Right lobe of liver (tissue), 6 donors: ENCODE measurements at regions not wholly inside any gene's neighbourhood (a gene's known extent, or its start where the extent isn't known, plus 50 kb on each side); places are given as distances from the start of the nearest gene placed in this dataset.

Experiments used
- ATAC-seq, 4 donors: fragments of 200-7000 bp; cut with Tn5 transposase; one replicate each; pipeline ENCODE4 v1.9.1; 2020; ENCODE audit warnings: mild to moderate bottlenecking in 4 of 4, moderate library complexity in 4 of 4
- DNase-seq, 3 donors: peaks; one replicate each; pipeline ENCODE4 v3.0.0-alpha.2; 2020
- H3K27ac ChIP-seq, 3 donors: fragments of 200-600 bp; one replicate each; pipeline ENCODE4 v1.8.0; 2022
- H3K27me3 ChIP-seq, 2 donors: fragments of 200-600 bp; one replicate each; pipeline ENCODE4 v1.8.0; 2022
- H3K36me3 ChIP-seq, 4 donors: fragments of 200-600 bp; sonication (generic) in 1 of 4; one replicate each; pipeline versions ENCODE4 v1.5.1 to v1.8.0; 2017 to 2022; ENCODE audit warnings: control low read depth in 1 of 4
- H3K4me1 ChIP-seq, 4 donors: fragments of 200-600 bp; sonication (generic) in 1 of 4; one replicate each; pipeline versions ENCODE4 v1.5.1 to v1.8.0; 2017 to 2022; ENCODE audit warnings: control low read depth in 1 of 4
- H3K4me3 ChIP-seq, 3 donors: fragments of 200-600 bp; one replicate each; pipeline ENCODE4 v1.8.0; 2022
- H3K9me3 ChIP-seq, 4 donors: fragments of 200-600 bp; sonication (generic) in 1 of 4; one replicate each; pipeline versions ENCODE4 v1.5.1 to v1.8.0; 2017 to 2022; ENCODE audit warnings: control low read depth in 1 of 4
- POLR2A ChIP-seq: fragments of 450-650 bp; IDR thresholded peaks from one replicate; pipeline ENCODE4 v1.6.1; 2017; ENCODE audit warnings: antibody characterized with exemption, mild to moderate bottlenecking
- WGBS: methylation state at CpG from one replicate; pipeline ENCODE4 v1.1.6; 2018; ENCODE audit warnings: low coverage, low lambda C conversion rate; ENCODE audit not compliant: insufficient coverage; ENCODE audit errors: missing lambda C conversion rate; 5-methylcytosine and 5-hydroxymethylcytosine counted together
- intact Hi-C, 2 donors: fragments of 100-400 bp; cut with DNase I; formaldehyde crosslinking; loops; one replicate each; pipeline versions ENCODE4 v1.11.2 to v1.14.1; 2022
- TF ChIP-seq, protein P1 (sequence below), 4 donors: fragments of 200-600 bp in 3 of 4; fragments of 450-650 bp in 1 of 4; IDR thresholded peaks; one replicate each; pipeline versions ENCODE4 v1.5.1 to v1.8.0; 2016 to 2022; ENCODE audit warnings: antibody characterized with exemption in 4 of 4, mild to moderate bottlenecking in 2 of 4
- donor health status: DM: no; HTN: yes; CAD: no.
- donor health status: DM: no; HTN: no; CAD: no.
- donor health status: DM: no; HTN: no; CAD: no.
- donor health status: DM: no; HTN: yes; CAD: no.
- donor health status: DM: no; HTN: yes; CAD: no.

DNA sequence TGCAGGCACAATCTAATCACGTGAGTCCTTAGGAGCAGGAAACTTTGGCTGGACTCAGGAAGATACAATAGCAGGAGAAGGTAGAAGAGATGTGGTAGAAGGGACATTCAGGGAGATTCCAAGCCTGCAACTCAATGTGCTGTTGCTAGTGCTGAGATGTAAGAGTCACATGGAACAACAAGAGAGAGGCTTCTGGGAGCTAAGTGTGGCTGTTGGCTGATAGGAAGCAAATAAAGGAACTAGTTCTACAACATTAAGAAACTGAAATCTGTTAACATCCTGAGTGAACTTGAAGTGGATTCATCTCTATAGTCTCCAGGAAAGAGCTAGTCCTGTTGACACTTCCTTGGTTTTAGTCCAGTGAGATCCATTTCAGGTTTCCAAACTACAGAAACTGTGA, 1207.4 kb downstream of the ADGRL3 start:
- DNase-seq: no peak
- peak in 1 of 4 donors; percentile 46 for ATAC-seq
- Histone ChIP-seq H3K9me3 (no peaks in the 10 kb centered on the region), H3K4me1 (no peaks in the 10 kb centered on the region), H3K4me3 (no peak overlapping the region), H3K27ac (no peak overlapping the region), H3K27me3 (no peaks in the 10 kb centered on the region), H3K36me3 (no peaks in the 10 kb centered on the region)
- 67% methylated on average over 1 of the region's 1 CpG for WGBS
- TF ChIP-seq POLR2A: no peak
- TF ChIP-seq, protein P1, sequence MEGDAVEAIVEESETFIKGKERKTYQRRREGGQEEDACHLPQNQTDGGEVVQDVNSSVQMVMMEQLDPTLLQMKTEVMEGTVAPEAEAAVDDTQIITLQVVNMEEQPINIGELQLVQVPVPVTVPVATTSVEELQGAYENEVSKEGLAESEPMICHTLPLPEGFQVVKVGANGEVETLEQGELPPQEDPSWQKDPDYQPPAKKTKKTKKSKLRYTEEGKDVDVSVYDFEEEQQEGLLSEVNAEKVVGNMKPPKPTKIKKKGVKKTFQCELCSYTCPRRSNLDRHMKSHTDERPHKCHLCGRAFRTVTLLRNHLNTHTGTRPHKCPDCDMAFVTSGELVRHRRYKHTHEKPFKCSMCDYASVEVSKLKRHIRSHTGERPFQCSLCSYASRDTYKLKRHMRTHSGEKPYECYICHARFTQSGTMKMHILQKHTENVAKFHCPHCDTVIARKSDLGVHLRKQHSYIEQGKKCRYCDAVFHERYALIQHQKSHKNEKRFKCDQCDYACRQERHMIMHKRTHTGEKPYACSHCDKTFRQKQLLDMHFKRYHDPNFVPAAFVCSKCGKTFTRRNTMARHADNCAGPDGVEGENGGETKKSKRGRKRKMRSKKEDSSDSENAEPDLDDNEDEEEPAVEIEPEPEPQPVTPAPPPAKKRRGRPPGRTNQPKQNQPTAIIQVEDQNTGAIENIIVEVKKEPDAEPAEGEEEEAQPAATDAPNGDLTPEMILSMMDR (IDR thresholded peaks at IDR 0.05): no peak
- intact Hi-C loops: no loop called here

- DNase-seq (no peak), ATAC-seq (no peak)
- Histone ChIP-seq H3K4me1 (no peaks in the 10 kb centered on the region), H3K9me3 (no peaks in the 10 kb centered on the region), H3K36me3 (no peaks in the 10 kb centered on the region), H3K27ac (no peak overlapping the region), H3K27me3 (no peaks in the 10 kb centered on the region), H3K4me3 (no peak overlapping the region)
- intact Hi-C loops: no loop called here
- TF ChIP-seq, protein P1 (IDR thresholded peaks at IDR 0.05): no peak
- TF ChIP-seq POLR2A: no peak
Observed at GRCh38 chr4:62402088-62402806, 1202.1 kb downstream of the ADGRL3 start.

DNA sequence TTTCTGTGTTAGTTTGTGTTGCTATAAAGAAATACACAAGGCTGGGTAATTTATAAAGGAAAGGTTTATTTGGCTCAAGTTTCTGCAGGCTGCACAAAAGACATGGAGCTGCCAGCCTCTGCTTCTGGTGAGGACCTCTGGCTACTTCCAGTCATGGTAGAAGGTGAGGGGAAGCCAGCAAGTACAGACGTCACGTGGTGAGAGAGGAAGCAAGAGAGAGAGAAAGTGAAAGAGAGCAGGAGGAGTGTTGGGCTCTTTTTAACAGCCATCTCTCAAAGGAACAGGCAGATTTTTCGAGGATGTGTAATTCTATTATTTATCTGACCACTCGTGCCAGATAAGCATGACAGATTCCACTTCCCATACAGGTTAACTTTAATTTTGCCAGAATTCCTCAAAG, 1199.1 kb downstream of the ADGRL3 start:
- no peaks in the 10 kb centered on the region for H3K9me3 ChIP-seq
- intact Hi-C loops: no loop called here
- peak in 3 of 4 donors; percentile 17 to 66 (median 37) for ATAC-seq
- no peak for DNase-seq
- TF ChIP-seq, protein P1 (IDR thresholded peaks at IDR 0.05): no peak
- TF ChIP-seq POLR2A: no peak
- H3K27ac ChIP-seq: no peak overlapping the region
- H3K4me3 ChIP-seq: no peak overlapping the region
- no peaks in the 10 kb centered on the region for H3K4me1 ChIP-seq
- H3K27me3 ChIP-seq: no peaks in the 10 kb centered on the region
- H3K36me3 ChIP-seq: no peaks in the 10 kb centered on the region
- WGBS: 13% methylated on average over 4 of the region's 4 CpGs

DNA sequence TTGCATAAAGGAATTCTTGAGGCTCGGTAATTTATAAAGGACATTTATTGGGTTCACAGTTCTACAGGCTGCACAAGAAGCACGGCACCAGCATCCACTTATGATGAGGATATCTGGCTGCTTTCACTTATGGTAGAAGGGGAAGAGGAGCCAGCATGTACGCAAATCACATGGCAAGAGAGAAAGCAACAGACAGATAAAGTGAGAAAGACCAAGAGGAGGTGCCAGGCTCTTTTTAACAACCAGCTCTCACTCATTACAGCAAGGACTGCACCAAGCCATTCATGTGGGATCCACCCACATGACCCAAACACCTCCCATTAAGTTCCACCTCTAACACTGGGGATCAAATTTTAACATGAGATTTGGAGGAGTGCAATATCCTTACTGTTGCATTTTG, 1198.2 kb downstream of the ADGRL3 start:
- intact Hi-C loops: no loop called here
- no peak overlapping the region for H3K27ac ChIP-seq
- no peaks in the 10 kb centered on the region for H3K36me3 ChIP-seq
- no peak for DNase-seq
- H3K4me3 ChIP-seq: no peak overlapping the region
- no peak for TF ChIP-seq POLR2A
- TF ChIP-seq, protein P1 (IDR thresholded peaks at IDR 0.05): no peak
- H3K4me1 ChIP-seq: no peaks in the 10 kb centered on the region
- WGBS: 56% methylated on average over 3 of the region's 3 CpGs
- ATAC-seq: no peak
- no peaks in the 10 kb centered on the region for H3K27me3 ChIP-seq
- H3K9me3 ChIP-seq: no peaks in the 10 kb centered on the region

DNA sequence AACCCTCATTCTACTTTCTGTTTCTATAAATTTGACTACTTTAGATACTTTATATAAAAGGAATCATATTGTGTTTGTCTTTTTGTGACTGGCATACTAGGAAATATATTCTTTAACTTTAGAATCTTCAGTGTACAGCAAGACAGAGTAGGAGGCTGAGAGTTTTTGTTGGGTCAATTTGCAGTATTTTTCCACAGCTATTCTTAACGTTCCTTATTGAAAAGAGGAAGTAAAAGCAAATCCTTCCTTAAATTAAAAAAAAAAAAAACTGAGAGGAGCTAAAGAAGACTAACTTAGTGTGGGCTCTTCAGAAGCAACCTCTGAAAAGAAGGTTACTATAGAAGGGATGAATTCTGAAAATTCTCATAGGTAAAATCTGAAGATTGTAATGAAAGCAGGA, 1194.6 kb downstream of the ADGRL3 start:
- no peaks in the 10 kb centered on the region for H3K9me3 ChIP-seq
- H3K4me1 ChIP-seq: no peaks in the 10 kb centered on the region
- 0% methylated on average over 1 of the region's 1 CpG for WGBS
- intact Hi-C loops: no loop called here
- no peak overlapping the region for H3K27ac ChIP-seq
- H3K4me3 ChIP-seq: no peak overlapping the region
- TF ChIP-seq, protein P1 (IDR thresholded peaks at IDR 0.05): no peak
- TF ChIP-seq POLR2A: no peak
- no peaks in the 10 kb centered on the region for H3K27me3 ChIP-seq
- ATAC-seq: peak in 1 of 4 donors; percentile 33
- no peaks in the 10 kb centered on the region for H3K36me3 ChIP-seq
- no peak for DNase-seq
